ENCODE measurements at regions not wholly inside any gene's neighbourhood (a gene's known extent, or its start where the extent isn't known, plus 50 kb on each side); places are given as distances from the start of the nearest gene placed in this dataset.
A peak's percentile ranks its signal among the peaks of the same experiment; 100 is the strongest.
"Not testable (repeated sequence)": the region's sequence is repeated elsewhere in the genome, so short reads cannot be mapped to it uniquely, and the experiment has no call there.

GRCh38 chr3:153559366-153559765 lies 397.3 kb downstream of the RAP2B start:
- not testable (repeated sequence) for DNase-seq

GRCh38 chr3:153567011-153567410 lies 405.0 kb downstream of the RAP2B start:
- DNase-seq: no peak

DNA sequence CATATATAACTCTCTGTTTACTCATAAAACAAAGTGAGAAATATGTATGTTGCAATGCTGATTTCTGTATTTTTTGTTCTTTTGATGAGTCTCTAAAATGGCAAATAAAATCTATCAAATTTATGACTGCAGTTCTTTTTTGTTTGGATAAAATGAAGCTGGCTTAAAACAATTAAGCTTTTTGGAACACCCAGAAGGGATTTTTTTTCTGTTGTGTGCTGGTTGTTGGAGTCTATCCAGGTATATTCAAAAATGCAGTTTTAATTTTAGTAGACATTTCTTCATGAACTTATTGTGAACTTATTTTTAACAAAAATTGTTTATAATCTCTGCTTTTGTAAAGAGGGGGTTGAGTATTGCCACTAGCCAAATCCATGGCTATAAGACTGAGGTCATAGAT lies 405.5 kb downstream of the RAP2B start:
- no peak for DNase-seq

DNA sequence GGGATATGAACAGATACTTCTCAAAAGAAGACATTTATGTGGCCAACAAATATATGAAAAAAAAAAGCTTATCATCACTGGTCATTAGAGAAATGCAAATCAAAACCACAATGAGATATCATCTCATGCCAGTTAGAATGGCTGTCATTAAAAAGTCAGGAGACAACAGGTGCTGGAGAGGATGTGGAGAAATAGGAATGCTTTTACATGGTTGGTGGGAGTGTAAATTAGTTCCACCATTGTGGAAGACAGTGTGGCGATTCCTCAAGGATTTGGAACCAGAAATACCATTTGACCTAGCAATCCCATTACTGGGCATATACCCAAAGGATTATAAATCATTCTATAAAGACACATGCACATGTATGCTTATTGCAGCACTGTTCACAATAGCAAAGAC lies 408.5 kb downstream of the RAP2B start:
- not testable (repeated sequence) for DNase-seq

DNA sequence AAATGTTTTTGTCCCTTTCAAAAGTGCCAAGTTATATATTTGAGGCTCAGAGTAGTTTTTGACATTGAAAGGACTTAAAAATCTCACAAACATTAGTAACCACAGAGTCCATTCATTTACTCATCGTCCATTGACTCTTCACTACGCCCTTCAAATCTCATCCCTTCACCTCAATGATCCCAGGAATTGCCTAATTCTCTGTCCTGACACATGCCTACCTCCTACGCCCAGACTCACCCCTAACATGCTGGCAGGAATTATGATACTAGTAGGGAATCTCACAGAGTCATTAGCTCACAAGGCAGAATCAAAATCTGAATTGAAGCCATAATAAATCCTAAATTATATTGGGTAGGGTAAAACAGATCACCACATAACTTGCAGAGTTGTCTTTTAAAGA lies 410.1 kb downstream of the RAP2B start:
- no peak for DNase-seq

- no peak for DNase-seq
Observed at GRCh38 chr3:153572654-153573053, 410.6 kb downstream of the RAP2B start.

DNA sequence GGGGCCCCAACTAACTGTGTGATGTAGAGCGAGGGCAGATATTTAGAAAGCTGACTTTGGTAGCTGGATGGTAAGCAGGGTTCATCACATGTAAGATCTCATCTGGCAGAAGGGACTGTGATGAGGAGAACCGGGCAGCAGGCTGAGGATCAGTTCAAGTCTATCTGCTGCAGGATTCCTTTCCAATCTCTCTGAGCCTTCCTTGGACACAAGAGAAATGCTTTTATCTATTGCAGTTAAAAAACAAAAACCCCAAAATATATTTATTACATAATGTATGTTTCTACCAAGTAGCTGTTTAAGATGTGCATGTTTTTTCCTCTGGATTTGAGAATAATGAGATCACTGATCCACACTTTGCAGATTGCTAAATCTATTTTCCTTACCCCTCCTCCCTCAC lies 411.5 kb downstream of the RAP2B start:
- no peak for DNase-seq

GRCh38 chr3:153574445-153574844 lies 412.4 kb downstream of the RAP2B start:
- no peak for DNase-seq

DNA sequence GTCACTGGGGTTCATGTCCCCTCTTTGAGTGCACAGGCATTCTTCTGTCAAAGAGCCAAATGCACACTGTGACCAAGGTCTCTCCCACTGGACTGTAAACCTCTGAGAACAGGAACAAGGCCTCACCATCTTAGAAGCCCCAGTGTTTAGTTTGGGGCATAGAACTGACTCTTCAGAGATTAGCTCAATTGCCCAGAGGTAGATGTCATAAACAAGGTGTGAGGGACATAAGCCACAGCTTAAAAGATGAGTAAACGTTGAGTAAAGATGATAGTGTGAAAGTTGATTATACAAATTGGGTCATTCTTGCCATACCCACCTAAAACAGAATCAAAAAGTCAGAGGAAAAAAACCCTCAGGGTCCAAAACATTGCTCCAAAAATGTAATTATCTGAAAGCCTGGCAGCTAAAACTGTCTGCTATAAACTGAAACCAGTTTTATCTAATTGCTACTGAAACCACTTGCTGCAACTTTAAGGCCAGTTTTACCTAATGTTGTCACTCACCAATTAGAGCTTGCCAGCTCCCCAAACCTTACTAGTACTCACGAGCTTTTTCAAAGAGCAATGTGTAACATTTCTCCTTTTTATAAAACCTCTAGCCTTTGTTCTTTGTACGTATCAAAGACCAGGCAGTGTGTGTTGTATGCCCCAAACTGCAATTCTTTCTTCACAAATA lies 415.2 kb downstream of the RAP2B start:
- DNase-seq: no peak

- DNase-seq: no peak
Observed at GRCh38 chr3:153578046-153578445, 416.0 kb downstream of the RAP2B start.

- no peak for DNase-seq
Observed at GRCh38 chr3:153590051-153590450, 428.0 kb downstream of the RAP2B start.

DNA sequence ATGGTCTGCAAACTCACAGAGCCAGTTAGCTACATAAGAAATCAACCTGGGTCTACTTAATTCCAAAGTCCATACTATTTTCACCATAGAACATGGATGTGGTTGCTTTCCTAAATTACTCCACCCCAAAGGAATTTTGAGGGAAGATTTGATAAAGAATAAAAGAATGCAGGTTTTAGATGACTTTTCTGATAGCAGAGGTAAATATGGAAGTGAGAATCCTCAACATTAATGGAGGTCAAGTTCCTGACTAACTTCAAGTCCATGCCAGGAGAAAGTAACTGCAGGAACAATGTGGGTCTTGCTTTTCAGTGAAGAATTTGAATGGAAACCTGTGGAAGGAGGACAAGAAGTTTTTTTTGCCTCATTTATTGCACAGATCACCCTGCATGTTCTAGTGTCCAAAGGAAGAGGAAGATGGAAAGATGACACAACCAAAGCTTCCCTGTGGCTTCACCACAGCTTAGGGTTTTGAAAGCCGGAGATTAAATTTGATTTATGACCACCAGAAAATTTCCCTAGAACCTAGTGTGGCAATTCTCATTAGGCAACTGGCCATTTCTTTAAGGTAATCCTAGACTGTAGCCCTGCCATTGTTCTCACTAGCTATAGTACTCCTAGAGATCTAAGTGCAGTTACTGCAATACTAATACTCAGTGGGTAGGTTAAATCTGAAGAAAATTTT lies 429.7 kb downstream of the RAP2B start:
- DNase-seq: no peak

DNA sequence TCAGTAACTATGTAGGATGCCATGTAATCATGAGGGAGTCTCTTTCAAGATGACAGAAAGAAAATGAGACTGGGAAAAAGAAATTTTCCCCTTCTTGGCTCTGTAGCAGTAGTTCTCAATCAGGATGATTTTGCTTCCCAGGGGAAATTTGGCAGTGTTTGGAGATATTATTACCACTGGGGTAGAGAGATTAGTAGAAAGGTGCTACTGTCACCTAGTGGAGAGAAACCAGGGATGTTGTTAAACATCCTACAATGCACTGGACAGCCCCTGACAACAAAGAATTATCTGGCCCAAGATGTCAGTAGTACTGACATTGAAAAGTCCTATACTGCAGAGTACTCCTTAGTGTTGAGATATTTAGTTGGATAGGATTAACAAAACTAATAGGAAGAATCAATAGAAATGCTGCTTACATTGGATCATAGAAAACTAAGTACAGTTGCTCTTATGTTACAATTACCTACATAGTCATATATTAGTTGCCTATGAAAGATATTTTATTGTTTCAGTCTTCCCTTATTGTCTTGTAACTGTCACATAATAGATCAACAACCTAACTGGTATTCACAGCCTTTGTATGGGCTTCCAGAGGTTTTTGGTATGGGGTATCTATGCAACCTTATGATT lies 433.3 kb downstream of the RAP2B start:
- DNase-seq: peak; percentile 45 to 69

- no peak for DNase-seq
Observed at GRCh38 chr3:153596401-153596800, 434.4 kb downstream of the RAP2B start.

DNA sequence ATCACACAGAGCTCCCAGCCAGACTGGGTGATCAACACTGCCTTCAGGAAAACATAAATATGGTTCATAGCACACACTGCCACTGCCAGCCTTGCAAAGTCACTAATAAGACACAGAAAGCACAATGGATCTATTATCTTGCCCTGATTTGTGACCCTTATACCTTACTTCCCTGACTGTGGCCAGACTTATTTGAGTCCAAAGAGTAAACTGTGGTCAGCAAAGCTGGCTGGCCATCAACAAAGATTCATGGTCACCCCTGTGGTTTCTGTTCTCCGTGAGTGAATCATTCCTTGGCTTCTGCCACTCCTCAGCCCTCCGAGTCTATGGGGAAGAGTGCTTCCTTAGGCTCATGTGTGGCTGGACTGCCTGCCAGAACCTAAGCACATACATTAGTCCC lies 437.7 kb downstream of the RAP2B start:
- DNase-seq: no peak

DNA sequence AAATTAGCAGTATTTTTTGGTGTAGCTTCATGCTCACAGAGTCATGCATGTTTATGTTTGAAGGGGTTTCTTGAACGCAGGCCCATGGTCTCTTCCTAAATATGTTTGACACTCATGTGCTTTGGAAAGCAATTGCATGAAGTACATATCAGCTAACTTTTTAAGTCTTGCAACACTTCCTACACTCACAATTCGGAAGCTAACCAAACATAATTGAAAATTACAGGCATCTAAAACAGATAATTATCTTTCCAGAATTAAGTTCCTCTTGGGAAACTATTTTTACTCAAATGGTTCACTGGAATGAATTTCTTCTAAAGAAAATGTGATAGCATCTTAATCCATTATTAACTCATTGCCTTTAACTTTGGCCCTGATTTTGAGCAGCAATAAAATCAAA lies 438.9 kb downstream of the RAP2B start:
- DNase-seq: no peak

DNA sequence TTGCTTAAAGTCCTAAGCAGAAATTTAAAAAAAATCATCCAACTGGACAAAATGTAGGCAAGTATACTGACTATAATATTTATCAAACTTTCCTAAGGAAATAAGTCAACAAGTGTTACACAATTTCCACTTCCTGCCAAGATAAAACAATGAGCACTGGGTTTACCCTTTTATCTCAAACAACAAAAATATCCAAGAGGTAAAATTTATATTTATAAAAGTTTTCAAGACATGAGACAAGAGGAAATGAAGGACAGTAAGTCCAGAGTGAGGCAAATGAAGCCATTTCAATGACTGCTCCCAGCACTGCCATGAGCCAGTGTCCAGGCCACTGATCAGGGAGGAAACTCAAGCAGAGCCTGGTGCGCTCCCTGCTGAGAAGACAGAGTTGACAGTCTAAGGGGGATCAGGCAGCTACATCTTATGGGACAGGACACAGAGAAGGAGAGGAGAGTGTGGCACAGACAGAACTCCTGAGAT lies 439.4 kb downstream of the RAP2B start:
- no peak for DNase-seq

GRCh38 chr3:153602801-153603200 lies 440.8 kb downstream of the RAP2B start:
- no peak for DNase-seq

- no peak for DNase-seq
Observed at GRCh38 chr3:153614140-153614539, 452.1 kb downstream of the RAP2B start.

GRCh38 chr3:153614563-153614962 lies 452.5 kb downstream of the RAP2B start:
- no peak for DNase-seq

DNA sequence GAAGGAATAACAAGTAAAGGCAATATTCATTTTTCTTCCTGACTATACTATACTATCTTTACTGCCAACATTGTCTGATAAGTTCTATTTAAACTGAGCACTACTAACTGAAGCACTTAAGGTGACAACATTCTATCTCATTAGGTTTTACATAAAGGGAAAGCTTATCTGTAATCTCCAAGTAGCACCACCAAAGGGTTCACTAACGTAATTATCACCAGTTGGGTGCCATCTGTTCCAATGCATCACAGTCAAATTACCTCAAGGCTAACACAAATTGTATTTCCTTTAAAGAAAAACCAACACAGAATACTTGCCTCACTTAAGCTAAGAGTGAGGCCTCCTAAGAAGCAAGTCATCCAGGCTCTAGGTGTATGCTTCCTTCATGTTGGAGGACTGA lies 453.8 kb downstream of the RAP2B start:
- DNase-seq: no peak

DNA sequence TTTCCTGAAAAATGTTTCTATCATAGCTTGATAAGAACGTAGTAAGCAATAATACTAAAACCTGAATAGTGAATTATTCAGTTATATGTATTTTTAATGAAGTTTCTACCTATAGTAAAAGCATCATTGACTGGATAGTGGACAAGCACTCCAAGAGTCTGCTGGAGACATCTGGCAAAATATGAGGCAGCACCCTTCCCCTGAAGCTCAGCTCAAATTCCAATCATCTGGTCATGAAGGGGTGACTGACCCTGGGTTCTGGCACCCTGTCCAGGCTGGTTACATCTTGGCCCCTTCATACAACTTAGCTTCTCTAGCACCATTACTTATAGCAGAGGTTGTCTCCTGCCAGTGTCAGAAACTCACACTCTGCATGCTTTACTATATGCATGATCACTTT lies 455.4 kb downstream of the RAP2B start:
- no peak for DNase-seq

DNA sequence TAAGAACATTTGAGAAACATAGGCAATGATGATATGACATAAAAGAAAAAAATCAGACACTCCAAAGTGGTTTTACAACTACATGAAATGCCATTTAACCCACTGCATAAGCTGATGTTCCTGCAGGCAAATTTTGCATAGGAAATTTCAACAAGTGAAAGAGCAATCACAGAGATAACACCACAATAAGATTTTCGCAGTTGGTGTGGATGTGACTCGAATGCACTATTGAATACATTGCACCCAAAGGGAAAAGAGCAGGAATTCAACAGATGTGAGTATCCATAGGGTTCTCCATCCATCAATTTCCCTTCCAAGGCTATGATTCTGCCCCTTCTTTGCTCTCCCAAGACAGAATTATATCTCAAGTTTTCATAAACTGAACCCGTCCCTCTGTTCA lies 456.1 kb downstream of the RAP2B start:
- no peak for DNase-seq

GRCh38 chr3:153619268-153619667 lies 457.2 kb downstream of the RAP2B start:
- no peak for DNase-seq
